Ishikawa (cell line): ENCODE measurements at regions not wholly inside any gene's neighbourhood (a gene's known extent, or its start where the extent isn't known, plus 50 kb on each side); places are given as distances from the start of the nearest gene placed in this dataset.

Experiments
- CEBPB ChIP-seq: IDR thresholded peaks from 2 replicates; pipeline ENCODE4 v1.6.1; 2012
- CREB1 ChIP-seq: IDR thresholded peaks from 2 replicates; pipeline ENCODE4 v1.6.1; 2012; ENCODE audit warnings: low read depth
- RAD21 ChIP-seq: IDR thresholded peaks from 2 replicates; pipeline ENCODE4 v1.6.1; 2012; ENCODE audit warnings: low read depth
- TAF1 ChIP-seq: IDR thresholded peaks from 2 replicates; pipeline ENCODE4 v1.6.1; 2012; ENCODE audit warnings: low read depth, mild to moderate bottlenecking
- YY1 ChIP-seq: IDR thresholded peaks from 2 replicates; pipeline ENCODE4 v1.6.1; 2012; ENCODE audit warnings: low read depth

GRCh38 chr12:90368081-90368480 is 586.9 kb downstream of the CCER1 start:
- TF ChIP-seq TAF1, result no peak
- TF ChIP-seq CREB1, result no peak
- TF ChIP-seq CEBPB, result no peak
- TF ChIP-seq YY1, result no peak
- no peak for TF ChIP-seq RAD21
